Endothelial cell of umbilical vein (primary cell): ENCODE measurements at regions not wholly inside any gene's neighbourhood (a gene's known extent, or its start where the extent isn't known, plus 50 kb on each side); places are given as distances from the start of the nearest gene placed in this dataset.

Experiments
- BruUV-seq: library from RNA; stranded (reverse); fragments of 400-500 nt; replicated peaks from 2 replicates; lab custom pipeline; 2021; lab: Mats Ljungman, UMichigan
- CTCF ChIA-PET: fragments of 300-600, 350-600 bp; sonication (Branson Sonifier 250); formaldehyde crosslinking; loops from one replicate; lab custom pipeline; 2021; ENCODE audit warnings: antibody characterized with exemption, inconsistent platforms; lab: Charles Lee
- POLR2A ChIA-PET: fragments of 300-600, 350-600 bp; sonication (Branson Sonifier 250); formaldehyde crosslinking; loops from one replicate; lab custom pipeline; 2021; ENCODE audit warnings: antibody characterized with exemption, inconsistent platforms; lab: Charles Lee
- DNase-seq: peaks from one replicate; pipeline ENCODE4 v3.0.0-alpha.2; 2011; ENCODE audit warnings: low read depth, low spot score
- FAIRE-seq: peaks from 2 replicates; lab custom pipeline; 2011; peaks lifted over from hg19 to GRCh38; lab: Jason Lieb, UNC
- H2AFZ ChIP-seq: 2 replicates; pipeline ENCODE4 v1.6.0; 2012; ENCODE audit warnings: low read depth, low read length, control low read depth, inconsistent platforms
- H3K27ac ChIP-seq: 2 replicates; pipeline ENCODE4 v1.5.1; 2011; ENCODE audit warnings: low read depth, mild to moderate bottlenecking, control low read depth, low read length, moderate library complexity; ENCODE audit not compliant: insufficient read depth
- H3K27me3 ChIP-seq, 2 experiments: 2 replicates each; pipeline versions ENCODE4 v1.6.0 to v1.6.1; 2011; ENCODE audit warnings: low read length in 2 of 2, mixed read lengths in 1 of 2; ENCODE audit not compliant: control insufficient read depth in 2 of 2, insufficient read depth in 2 of 2
- H3K36me3 ChIP-seq, 2 experiments: 2 replicates in 1 of 2; 3 replicates in 1 of 2; pipeline ENCODE4 v1.5.1; 2011; ENCODE audit warnings: low read length in 2 of 2, mild to moderate bottlenecking in 1 of 2, moderate library complexity in 1 of 2; ENCODE audit not compliant: control insufficient read depth in 2 of 2, insufficient read depth in 2 of 2; ENCODE audit errors: extremely low read depth in 1 of 2
- H3K4me1 ChIP-seq: 3 replicates; pipeline ENCODE4 v1.5.1; 2011; ENCODE audit warnings: mild to moderate bottlenecking, low read length; ENCODE audit not compliant: control insufficient read depth, insufficient read depth; ENCODE audit errors: extremely low read depth
- H3K4me2 ChIP-seq: 2 replicates; pipeline ENCODE4 v1.6.1; 2011; ENCODE audit warnings: low read length, control low read depth, mixed read lengths; ENCODE audit not compliant: insufficient read depth
- H3K4me3 ChIP-seq, 3 experiments: fragments of 200-600 bp in 1 of 3; sonication (generic), shearing (Covaris generic) in 1 of 3; replicated peaks in 1 of 3; 2 replicates each; pipeline ENCODE4 v1.5.1; 2011 to 2016; ENCODE audit warnings: control low read depth in 3 of 3, low read length in 3 of 3, mild to moderate bottlenecking in 2 of 3, inconsistent platforms in 1 of 3, low read depth in 1 of 3, moderate library complexity in 1 of 3; ENCODE audit not compliant: insufficient read depth in 1 of 3
- H3K79me2 ChIP-seq: 2 replicates; pipeline ENCODE4 v1.6.0; 2012; ENCODE audit warnings: low read length, inconsistent platforms; ENCODE audit not compliant: control insufficient read depth, insufficient read depth
- H3K9ac ChIP-seq: replicated peaks from 2 replicates; pipeline ENCODE3; 2011; ENCODE audit warnings: low read length, control low read depth; ENCODE audit not compliant: insufficient read depth; ENCODE audit errors: extremely low read depth
- H3K9me1 ChIP-seq: replicated peaks from 3 replicates; pipeline ENCODE4 v1.6.0; 2011; ENCODE audit warnings: mild to moderate bottlenecking, low read length; ENCODE audit not compliant: control insufficient read depth, insufficient read depth; ENCODE audit errors: extremely low read depth
- H3K9me3 ChIP-seq: replicated peaks from 2 replicates; pipeline ENCODE4 v1.5.1; 2012; ENCODE audit warnings: low read length, inconsistent platforms; ENCODE audit not compliant: control insufficient read depth, insufficient read depth
- H4K20me1 ChIP-seq: replicated peaks from 2 replicates; pipeline ENCODE3; 2011; ENCODE audit warnings: mild to moderate bottlenecking, low read length; ENCODE audit not compliant: control insufficient read depth, insufficient read depth; ENCODE audit errors: extremely low read depth
- EZH2 ChIP-seq: IDR thresholded peaks from 2 replicates; pipeline ENCODE4 v1.6.1; 2012; ENCODE audit warnings: borderline replicate concordance, low read depth, mild to moderate bottlenecking, moderate library complexity, low read length, inconsistent platforms; ENCODE audit not compliant: severe bottlenecking
- FOS ChIP-seq: IDR thresholded peaks from 2 replicates; pipeline ENCODE4 v1.6.1; 2011; ENCODE audit warnings: mild to moderate bottlenecking, low read length, moderate library complexity, borderline replicate concordance; ENCODE audit not compliant: insufficient read depth
- GATA2 ChIP-seq: IDR thresholded peaks from 2 replicates; pipeline ENCODE4 v1.7.0; 2011; ENCODE audit warnings: low read depth, mild to moderate bottlenecking, moderate library complexity, mixed read lengths, low read length; ENCODE audit not compliant: insufficient read length, insufficient read depth
- JUN ChIP-seq: IDR thresholded peaks from 2 replicates; pipeline ENCODE4 v1.6.1; 2011; ENCODE audit warnings: borderline replicate concordance, low read depth; ENCODE audit not compliant: insufficient read length, insufficient read depth
- MYC ChIP-seq: IDR thresholded peaks from one replicate; pipeline ENCODE4 v1.6.1; 2011; ENCODE audit warnings: mild to moderate bottlenecking, low read depth, low read length
- POLR2A ChIP-seq: IDR thresholded peaks from 2 replicates; pipeline ENCODE4 v1.6.1; 2012; ENCODE audit warnings: low read depth, mild to moderate bottlenecking, control low read depth, low read length
- POLR2AphosphoS5 ChIP-seq: IDR thresholded peaks from 2 replicates; pipeline ENCODE4 v1.6.1; 2012; ENCODE audit warnings: low read depth, mild to moderate bottlenecking, control low read depth, low read length, moderate library complexity; ENCODE audit not compliant: insufficient read depth
- dilution Hi-C: fragments of 300-500 bp; cut with MboI; formaldehyde crosslinking; loops from one replicate; pipeline ENCODE4 v1.15.0; 2019; ENCODE audit warnings: low sequenced_read_pairs; ENCODE audit not compliant: extremely low pct_ligation_motif_present
- intact Hi-C: fragments of 100-400 bp; cut with micrococcal nuclease; formaldehyde crosslinking; loops from one replicate; pipeline ENCODE4 v1.10.0; 2022
- TF ChIP-seq, protein P1 (sequence below), 2 donors: IDR thresholded peaks; 1 replicate in 1 of 2; 2 replicates in 1 of 2; pipeline ENCODE4 v1.5.1; 2011; ENCODE audit warnings: low read length in 2 of 2, mild to moderate bottlenecking in 2 of 2, moderate library complexity in 2 of 2, control low read depth in 1 of 2, inconsistent platforms in 1 of 2, low read depth in 1 of 2; ENCODE audit not compliant: insufficient read depth in 1 of 2; ENCODE audit errors: extremely low read depth in 1 of 2
- TF ChIP-seq, protein P2 (sequence below): IDR thresholded peaks from 2 replicates; pipeline ENCODE4 v1.6.1; 2011; ENCODE audit not compliant: insufficient read depth, insufficient read length

DNA sequence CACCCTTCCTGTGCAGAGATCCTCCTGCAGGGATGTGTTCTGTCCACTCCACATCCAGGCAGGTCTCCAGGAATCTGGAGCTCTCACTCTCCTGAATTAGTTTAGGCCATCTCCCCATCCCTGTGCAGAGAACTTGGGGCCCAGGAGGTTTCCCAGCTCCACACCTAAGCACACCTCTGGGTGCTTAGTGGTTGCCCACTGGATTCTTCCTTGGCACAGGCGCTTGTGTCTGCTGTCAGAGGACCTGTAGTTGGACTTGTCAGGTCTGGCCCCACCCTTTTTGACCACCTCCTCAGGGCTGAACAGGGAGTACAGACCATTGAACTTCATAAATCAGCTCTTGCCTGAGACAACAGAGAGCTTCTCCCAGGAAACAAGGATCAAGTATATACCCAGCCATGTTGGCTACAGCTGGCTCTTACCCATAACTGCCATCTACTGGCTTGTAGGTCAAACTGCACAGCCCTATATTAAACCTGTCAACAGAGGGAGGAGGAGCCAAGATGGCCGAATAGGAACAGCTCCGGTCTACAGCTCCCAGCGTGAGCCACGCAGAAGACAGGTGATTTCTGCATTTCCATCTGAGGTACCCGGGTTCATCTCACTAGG is 275.5 kb downstream of the PPARGC1A start:
- FAIRE-seq = no peak
- DNase-seq = no peak
- Histone ChIP-seq H3K27me3 (no peaks in the 10 kb centered on the region), H3K36me3 (no peaks in the 10 kb centered on the region), H3K9me1 (no peaks in the 10 kb centered on the region), H2AFZ (no peak overlapping the region), H3K9ac (no peak overlapping the region), H3K4me1 (no peaks in the 10 kb centered on the region), H4K20me1 (no peaks in the 10 kb centered on the region), H3K4me2 (no peak overlapping the region), H3K79me2 (no peaks in the 10 kb centered on the region), H3K27ac (no peak overlapping the region), H3K9me3 (no peaks in the 10 kb centered on the region), H3K4me3 (no peak overlapping the region)
- TF ChIP-seq FOS = no peak
- TF ChIP-seq JUN = no peak
- TF ChIP-seq EZH2 = no peak
- TF ChIP-seq POLR2A = no peak
- TF ChIP-seq, protein P1, sequence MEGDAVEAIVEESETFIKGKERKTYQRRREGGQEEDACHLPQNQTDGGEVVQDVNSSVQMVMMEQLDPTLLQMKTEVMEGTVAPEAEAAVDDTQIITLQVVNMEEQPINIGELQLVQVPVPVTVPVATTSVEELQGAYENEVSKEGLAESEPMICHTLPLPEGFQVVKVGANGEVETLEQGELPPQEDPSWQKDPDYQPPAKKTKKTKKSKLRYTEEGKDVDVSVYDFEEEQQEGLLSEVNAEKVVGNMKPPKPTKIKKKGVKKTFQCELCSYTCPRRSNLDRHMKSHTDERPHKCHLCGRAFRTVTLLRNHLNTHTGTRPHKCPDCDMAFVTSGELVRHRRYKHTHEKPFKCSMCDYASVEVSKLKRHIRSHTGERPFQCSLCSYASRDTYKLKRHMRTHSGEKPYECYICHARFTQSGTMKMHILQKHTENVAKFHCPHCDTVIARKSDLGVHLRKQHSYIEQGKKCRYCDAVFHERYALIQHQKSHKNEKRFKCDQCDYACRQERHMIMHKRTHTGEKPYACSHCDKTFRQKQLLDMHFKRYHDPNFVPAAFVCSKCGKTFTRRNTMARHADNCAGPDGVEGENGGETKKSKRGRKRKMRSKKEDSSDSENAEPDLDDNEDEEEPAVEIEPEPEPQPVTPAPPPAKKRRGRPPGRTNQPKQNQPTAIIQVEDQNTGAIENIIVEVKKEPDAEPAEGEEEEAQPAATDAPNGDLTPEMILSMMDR (IDR thresholded peaks at IDR 0.05; ENCODE audit: extremely low read depth in 1 of 2, insufficient read depth in 1 of 2, low read depth in 1 of 2, low read length in 2 of 2) = no peak
- no peak for TF ChIP-seq GATA2
- TF ChIP-seq MYC = no peak
- TF ChIP-seq POLR2AphosphoS5 = no peak
- TF ChIP-seq, protein P2, sequence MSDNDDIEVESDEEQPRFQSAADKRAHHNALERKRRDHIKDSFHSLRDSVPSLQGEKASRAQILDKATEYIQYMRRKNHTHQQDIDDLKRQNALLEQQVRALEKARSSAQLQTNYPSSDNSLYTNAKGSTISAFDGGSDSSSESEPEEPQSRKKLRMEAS = no peak
- intact Hi-C loops (no loop called here), dilution Hi-C loops (no loop called here)
- ChIA-PET CTCF (no interaction called here), POLR2A (no interaction called here)
- no TSS peak for BruUV-seq
